Mesodermal cell (in vitro differentiated cells): ENCODE measurements at regions not wholly inside any gene's neighbourhood (a gene's known extent, or its start where the extent isn't known, plus 50 kb on each side); places are given as distances from the start of the nearest gene placed in this dataset.

Source experiments
- H3K27ac ChIP-seq: 2 replicates; pipeline ENCODE4 v1.7.0; 2013; ENCODE audit warnings: mild to moderate bottlenecking, low read depth, low read length, moderate library complexity; ENCODE audit not compliant: severe bottlenecking
- H3K36me3 ChIP-seq: 2 replicates; pipeline ENCODE4 v1.7.1; 2013; ENCODE audit warnings: mild to moderate bottlenecking, low read length, moderate library complexity; ENCODE audit not compliant: control insufficient read depth, insufficient read depth
- H3K4me1 ChIP-seq: one replicate; pipeline ENCODE4 v1.7.1; 2013; ENCODE audit warnings: mild to moderate bottlenecking, low read length; ENCODE audit not compliant: insufficient read depth, control insufficient read depth, poor library complexity, severe bottlenecking
- H3K4me3 ChIP-seq: 2 replicates; pipeline ENCODE4 v1.7.0; 2013; ENCODE audit warnings: low read length, control low read depth, mild to moderate bottlenecking; ENCODE audit not compliant: insufficient read depth, poor library complexity, severe bottlenecking; ENCODE audit errors: extremely low read depth
- H3K9me3 ChIP-seq: 2 replicates; pipeline ENCODE4 v1.7.1; 2013; ENCODE audit warnings: mild to moderate bottlenecking, low read length, moderate library complexity; ENCODE audit not compliant: control insufficient read depth
- WGBS, 2 experiments: methylation state at CpG; one replicate each; pipeline ENCODE4 v1.1.5; 2013; ENCODE audit warnings: missing lambda C conversion rate in 2 of 2; ENCODE audit not compliant: insufficient coverage in 2 of 2; 5-methylcytosine and 5-hydroxymethylcytosine counted together

DNA sequence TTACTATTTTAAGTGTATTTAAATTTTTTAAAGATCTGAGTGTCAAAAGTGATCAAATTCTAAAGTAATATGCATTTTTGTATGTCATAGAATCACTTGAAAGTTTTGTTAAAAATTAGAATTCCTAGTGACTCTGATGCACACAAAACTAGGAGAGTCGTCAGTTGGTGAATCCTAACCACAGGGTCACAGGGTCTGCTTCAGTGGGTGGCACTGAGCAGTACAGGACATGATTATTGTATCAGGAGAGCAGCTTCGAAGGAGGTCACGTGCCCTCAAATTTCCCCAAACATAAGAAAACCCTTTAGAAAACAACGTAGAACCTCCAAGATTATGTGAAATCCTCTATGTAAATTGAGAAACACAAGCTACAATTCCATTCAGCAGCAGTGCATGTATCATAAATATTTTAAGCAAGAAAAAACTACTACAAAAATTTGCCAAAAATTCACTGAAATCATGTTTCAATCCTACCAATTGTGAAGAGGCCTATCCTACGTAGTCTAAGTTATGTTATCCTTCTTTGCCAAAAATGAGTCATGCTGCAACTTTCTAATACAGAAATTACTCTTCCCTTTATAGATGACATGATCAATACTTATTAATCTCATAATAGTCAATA is 323.6 kb downstream of the AASDHPPT start:
- 96 to 100% methylated on average over 2 to 3 of the region's 5 CpGs for WGBS, 2 experiments
- no peaks in the 10 kb centered on the region for H3K36me3 ChIP-seq
- no peak overlapping the region for H3K4me3 ChIP-seq
- no peaks in the 10 kb centered on the region for H3K9me3 ChIP-seq
- peaks cover 11% of the 10 kb centered on the region for H3K4me1 ChIP-seq
- H3K27ac ChIP-seq = no peak overlapping the region

DNA sequence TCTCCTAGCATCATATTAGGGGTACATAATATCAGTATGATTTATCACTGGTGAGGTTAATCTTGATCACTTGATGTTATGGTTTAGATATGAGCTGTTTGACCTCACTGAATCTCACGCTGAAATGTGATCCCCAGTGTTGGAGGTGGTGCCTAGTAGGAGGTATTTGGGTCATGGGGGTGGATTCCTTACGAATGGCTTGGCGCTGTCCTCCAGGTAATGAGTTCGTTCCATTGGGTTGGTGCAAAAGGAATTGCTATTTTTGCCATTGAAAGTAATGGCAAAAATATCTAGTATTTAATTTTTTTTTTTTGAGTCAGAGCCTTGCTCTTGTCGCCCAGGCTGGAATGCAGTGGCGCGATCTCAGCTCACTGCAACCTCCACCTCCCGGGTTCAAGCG is 326.3 kb downstream of the AASDHPPT start:
- Histone ChIP-seq H3K9me3 (no peaks in the 10 kb centered on the region), H3K4me1 (peaks cover 4% of the 10 kb centered on the region), H3K36me3 (no peaks in the 10 kb centered on the region), H3K4me3 (no peak overlapping the region), H3K27ac (no peak overlapping the region)
- 97 to 100% methylated on average over 3 of the region's 9 CpGs for WGBS, 2 experiments

DNA sequence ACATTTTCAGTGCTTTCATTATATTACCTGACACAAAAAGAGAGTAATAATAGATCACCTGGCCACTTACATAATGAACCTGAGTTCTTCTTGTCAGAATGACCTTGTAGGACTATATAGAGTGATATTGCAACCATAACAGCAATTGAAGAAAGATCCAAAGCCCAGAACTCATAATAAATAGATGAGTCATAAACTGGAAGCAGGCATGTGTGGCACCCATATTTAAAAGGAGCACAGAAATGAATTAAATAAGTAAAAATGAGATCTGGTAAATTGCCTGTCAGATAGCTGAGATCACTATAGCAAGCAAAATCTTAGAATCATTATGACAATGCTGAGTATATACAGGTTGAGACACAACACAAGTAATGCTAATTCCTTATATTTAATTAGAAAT is 331.8 kb downstream of the AASDHPPT start:
- Histone ChIP-seq H3K4me1 (no peaks in the 10 kb centered on the region), H3K27ac (no peak overlapping the region), H3K9me3 (no peaks in the 10 kb centered on the region), H3K4me3 (no peak overlapping the region), H3K36me3 (no peaks in the 10 kb centered on the region)

DNA sequence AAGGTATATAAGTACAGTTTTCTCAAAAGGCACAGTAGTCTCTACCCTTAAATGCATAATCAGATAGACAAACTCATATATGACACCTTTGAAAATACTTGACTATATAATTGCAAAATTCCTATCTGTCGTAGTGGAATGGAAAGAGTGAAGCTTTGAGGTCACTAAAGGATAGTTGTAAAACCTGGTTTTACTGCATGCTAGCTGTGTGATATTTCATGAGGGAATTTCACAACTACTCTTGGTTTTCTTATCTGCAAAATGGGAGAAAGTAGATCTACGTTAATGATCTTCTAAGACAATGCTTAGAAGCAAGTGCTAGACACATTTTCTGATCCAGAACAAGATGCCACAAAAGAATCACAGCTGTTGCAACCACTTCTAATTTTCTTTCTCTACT is 332.2 kb downstream of the AASDHPPT start:
- no peak overlapping the region for H3K27ac ChIP-seq
- no peaks in the 10 kb centered on the region for H3K4me1 ChIP-seq
- 75% methylated on average over 1 of the region's 2 CpGs; no CpG with 5 or more reads in 1 of the 2 experiments for WGBS, 2 experiments
- H3K4me3 ChIP-seq = no peak overlapping the region
- no peaks in the 10 kb centered on the region for H3K36me3 ChIP-seq
- H3K9me3 ChIP-seq = no peaks in the 10 kb centered on the region

DNA sequence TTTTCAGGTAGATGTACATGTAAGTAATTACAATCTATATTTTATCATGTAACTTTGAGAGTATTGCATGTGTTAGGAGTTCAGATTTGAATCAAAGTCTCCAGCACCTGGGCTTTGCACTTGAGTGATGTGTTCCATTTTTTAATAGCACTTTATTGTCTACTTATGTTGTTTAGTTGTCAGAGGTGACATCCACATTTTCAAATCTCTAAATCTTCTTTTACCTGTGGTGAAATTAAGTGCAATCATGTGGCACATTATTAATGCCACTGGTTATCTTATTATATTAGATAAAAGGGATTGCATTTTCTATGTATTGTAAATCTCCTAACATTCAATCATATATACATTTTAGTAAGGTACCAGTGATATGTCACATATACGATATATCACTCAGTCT is 333.4 kb downstream of the AASDHPPT start:
- Histone ChIP-seq H3K4me3 (no peak overlapping the region), H3K36me3 (no peaks in the 10 kb centered on the region), H3K27ac (no peak overlapping the region), H3K4me1 (no peaks in the 10 kb centered on the region), H3K9me3 (no peaks in the 10 kb centered on the region)
- no CpG with 5 or more reads among the region's 1 CpG for WGBS, 2 experiments

DNA sequence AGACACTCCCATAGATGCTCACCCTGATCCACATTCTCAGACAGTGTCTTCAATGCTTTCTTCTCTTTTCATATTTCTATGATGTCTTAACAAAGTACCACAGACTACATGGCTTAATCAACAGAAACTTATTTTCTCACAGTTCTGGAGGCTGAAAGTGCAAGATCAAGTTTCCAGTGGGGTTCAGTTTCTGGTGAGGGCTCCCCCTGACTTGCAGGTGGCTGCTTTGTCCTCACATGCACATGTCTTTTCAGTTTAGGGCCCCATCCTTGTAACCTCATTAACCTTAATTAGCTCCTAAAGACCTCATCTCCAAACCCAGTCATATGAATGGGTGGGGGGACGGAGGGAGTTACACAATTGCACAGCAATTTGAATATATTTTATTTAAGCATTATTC is 335.8 kb downstream of the AASDHPPT start:
- Histone ChIP-seq H3K27ac (no peak overlapping the region), H3K4me1 (no peaks in the 10 kb centered on the region), H3K36me3 (no peaks in the 10 kb centered on the region), H3K9me3 (no peaks in the 10 kb centered on the region), H3K4me3 (no peak overlapping the region)
- WGBS, 2 experiments = no CpG with 5 or more reads among the region's 1 CpG

DNA sequence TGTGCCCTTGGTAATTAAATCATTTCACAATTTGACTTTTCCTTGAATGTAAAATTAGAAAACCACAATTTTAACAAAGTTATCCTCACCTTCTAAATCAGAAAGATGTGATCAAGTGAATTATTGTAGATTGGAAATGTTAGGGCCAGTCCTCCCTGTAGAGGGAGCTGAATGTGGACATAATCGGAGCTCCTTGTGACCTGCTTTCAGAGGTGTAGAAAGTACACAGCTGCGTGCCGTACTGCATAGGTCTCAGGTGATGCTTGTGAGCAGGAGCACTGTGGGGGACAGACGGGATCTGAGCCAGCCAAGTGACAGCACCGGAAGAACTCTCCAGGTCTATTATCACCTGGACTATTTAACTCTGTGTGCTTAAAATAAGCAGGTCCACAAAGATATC is 338.0 kb downstream of the AASDHPPT start:
- Histone ChIP-seq H3K4me3 (no peak overlapping the region), H3K27ac (no peak overlapping the region), H3K9me3 (no peaks in the 10 kb centered on the region), H3K36me3 (no peaks in the 10 kb centered on the region), H3K4me1 (peaks cover 2% of the 10 kb centered on the region)
- WGBS, 2 experiments = 89 to 93% methylated on average over 5 of the region's 5 CpGs

DNA sequence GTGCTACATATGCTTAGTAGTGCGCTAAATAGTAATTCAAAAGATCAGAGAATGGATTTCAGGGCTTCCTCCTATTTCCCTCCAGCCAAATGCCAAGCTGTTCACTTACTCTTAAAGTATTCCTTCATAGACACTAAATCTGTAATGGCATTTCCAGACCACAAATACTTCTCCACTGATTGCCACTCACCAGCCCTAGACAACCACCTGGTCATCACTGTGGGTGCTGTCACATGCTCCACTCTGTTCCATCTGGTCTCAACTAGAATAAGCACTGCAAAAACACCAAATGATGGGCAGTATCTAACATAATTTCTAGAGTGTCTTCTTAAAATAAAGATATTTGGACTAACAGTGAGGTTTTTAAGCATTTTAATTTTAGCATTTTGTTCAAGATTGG is 341.3 kb downstream of the AASDHPPT start:
- peaks cover 2% of the 10 kb centered on the region for H3K4me1 ChIP-seq
- H3K36me3 ChIP-seq = no peaks in the 10 kb centered on the region
- H3K4me3 ChIP-seq = no peak overlapping the region
- no peaks in the 10 kb centered on the region for H3K9me3 ChIP-seq
- H3K27ac ChIP-seq = no peak overlapping the region
- 100% methylated on average over 1 of the region's 1 CpG; no CpG with 5 or more reads in 1 of the 2 experiments for WGBS, 2 experiments

DNA sequence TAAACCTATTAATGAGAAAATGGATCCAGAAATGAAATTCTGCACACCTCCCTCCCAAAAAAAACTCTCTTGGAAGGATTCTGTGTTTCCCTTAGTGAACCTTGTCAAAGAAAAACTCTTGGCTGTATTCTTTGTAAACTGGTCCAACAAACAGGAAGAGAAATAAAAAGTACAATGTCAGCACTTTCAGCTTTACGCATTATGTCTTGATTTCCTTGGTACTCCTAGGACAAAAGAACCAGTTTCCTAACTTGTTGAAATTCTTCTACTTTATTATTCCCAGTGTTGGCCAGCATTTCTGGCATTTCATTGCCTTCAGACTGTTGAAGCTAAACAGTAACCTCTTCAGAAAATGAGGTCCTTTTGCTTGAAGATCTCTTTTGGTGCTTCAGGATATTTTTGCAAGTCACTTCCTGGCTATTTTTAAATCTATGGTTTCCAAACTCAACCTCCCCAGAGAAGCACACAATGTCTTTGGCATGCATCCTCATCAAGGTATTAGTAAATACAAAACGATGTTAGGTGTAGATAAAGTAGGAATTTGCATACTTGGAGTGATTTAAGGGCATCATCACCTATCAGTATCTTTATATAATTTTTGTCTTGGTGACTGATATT is 342.7 kb downstream of the AASDHPPT start:
- Histone ChIP-seq H3K36me3 (no peaks in the 10 kb centered on the region), H3K27ac (no peak overlapping the region), H3K4me1 (peaks cover 2% of the 10 kb centered on the region), H3K4me3 (no peak overlapping the region), H3K9me3 (no peaks in the 10 kb centered on the region)
- 100% methylated on average over 1 of the region's 2 CpGs for WGBS, 2 experiments

DNA sequence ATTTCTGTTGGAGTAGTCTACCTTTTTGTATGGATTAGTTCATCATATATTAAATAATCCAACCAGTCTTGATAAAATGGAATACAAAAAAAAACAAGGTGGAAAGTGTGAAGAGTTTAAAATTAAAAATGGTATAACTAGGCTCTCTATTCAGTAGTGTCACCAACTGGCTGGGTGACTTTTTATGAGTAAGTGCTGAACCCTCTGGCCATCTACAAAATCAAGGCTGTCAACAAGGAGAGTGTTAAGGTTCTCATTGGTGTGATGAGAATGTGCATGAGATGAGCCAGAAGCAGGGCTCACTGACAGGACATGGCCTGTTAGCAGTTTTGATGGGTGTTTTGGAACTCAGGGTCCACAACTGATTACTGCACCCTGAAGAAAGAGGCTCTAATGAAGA is 343.2 kb downstream of the AASDHPPT start:
- Histone ChIP-seq H3K9me3 (no peaks in the 10 kb centered on the region), H3K4me3 (no peak overlapping the region), H3K27ac (no peak overlapping the region), H3K36me3 (no peaks in the 10 kb centered on the region), H3K4me1 (peaks cover 2% of the 10 kb centered on the region)

DNA sequence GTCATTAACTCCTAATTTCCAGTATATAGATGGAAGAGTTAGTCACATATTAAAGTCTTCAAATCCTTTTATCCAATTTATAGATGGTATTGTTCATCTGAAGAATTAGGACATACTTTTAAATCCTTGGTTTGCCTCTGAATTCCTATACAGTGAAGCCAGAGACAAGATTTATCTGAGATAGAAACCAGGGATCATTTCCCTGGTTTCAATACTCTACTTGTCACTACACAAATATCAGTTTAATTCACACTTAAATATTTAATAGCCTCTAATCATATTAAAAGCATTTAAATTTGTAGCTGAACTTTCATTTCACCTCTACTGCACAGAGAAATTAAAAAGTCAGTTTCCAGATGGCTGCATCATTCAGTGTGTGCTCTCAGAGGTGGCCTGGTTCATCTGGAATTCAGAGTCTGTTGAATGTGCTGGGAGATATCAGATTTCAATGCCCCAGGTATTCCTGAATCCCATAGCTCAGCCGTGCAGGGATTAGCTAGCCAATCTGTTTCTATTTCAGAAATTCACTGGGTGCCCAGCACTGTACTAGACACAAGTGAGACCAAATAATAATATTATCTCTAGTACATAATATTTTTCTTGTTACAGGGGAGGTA is 344.3 kb downstream of the AASDHPPT start:
- Histone ChIP-seq H3K4me1 (peaks cover 2% of the 10 kb centered on the region), H3K4me3 (no peak overlapping the region), H3K36me3 (no peaks in the 10 kb centered on the region), H3K9me3 (no peaks in the 10 kb centered on the region), H3K27ac (no peak overlapping the region)
- 17 to 63% methylated on average over 1 of the region's 1 CpG for WGBS, 2 experiments
